ENCODE measurements at regions not wholly inside any gene's neighbourhood (a gene's known extent, or its start where the extent isn't known, plus 50 kb on each side); places are given as distances from the start of the nearest gene placed in this dataset.
"Not testable (repeated sequence)": the region's sequence is repeated elsewhere in the genome, so short reads cannot be mapped to it uniquely, and the experiment has no call there.

DNA sequence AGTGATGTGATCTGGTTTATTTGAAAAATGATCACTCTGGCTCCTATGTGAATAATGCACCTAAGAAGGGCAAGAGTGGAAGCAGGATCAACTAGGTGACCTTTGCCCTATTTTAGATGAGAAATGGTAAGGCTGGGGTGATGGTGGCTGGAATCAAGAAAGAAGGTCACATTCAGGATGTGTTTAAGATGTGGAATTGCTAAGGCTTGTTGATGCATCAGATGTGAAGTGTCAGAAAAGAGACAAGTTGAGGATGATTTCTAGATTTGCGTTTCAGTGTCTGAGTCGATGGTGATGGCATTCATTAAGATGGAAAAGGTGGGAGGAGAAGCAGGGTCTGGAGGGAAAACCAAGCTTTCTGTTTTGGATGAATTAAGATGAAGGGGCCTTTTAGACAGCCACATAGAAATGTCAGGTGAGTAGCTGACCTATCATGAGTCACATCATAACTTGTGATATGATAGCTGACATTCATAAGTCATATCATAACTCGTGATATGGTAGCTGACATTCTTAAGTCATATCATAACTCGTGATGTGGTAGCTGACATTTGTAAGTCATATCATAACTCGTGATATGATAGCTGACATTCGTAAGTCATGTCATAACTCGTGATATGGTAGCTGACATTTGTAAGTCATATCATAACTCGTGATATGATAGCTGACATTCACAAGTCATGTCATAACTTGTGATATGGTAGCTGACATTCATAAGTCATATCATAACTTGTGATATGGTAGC, 101.2 kb upstream of the SEC11C start:
- Mint-ChIP-seq H3K4me3 (no peak overlapping the region), H3K27me3 (peaks cover 4 to 9% of the 10 kb centered on the region in 2 donors), H3K27ac (no peak overlapping the region), H3K9me3 (no peaks in the 10 kb centered on the region), H3K4me1 (ENCODE audit: low read depth in 2 of 2) (peaks cover 0 to 5% of the 10 kb centered on the region in 2 donors), H3K36me3 (no peaks in the 10 kb centered on the region)
- no peak for DNase-seq (ENCODE audit: low spot score)
- no peak for ATAC-seq

GRCh38 chr18:59039040-59039320, 100.7 kb upstream of the SEC11C start:
- not testable (repeated sequence) for H3K9me3 Mint-ChIP-seq; H3K36me3 Mint-ChIP-seq; H3K27me3 Mint-ChIP-seq; H3K4me3 Mint-ChIP-seq; DNase-seq (ENCODE audit: low spot score); H3K4me1 Mint-ChIP-seq (ENCODE audit: low read depth in 2 of 2); ATAC-seq
- H3K27ac Mint-ChIP-seq: peak overlapping the region in 1 of 2 donors; percentile 6

DNA sequence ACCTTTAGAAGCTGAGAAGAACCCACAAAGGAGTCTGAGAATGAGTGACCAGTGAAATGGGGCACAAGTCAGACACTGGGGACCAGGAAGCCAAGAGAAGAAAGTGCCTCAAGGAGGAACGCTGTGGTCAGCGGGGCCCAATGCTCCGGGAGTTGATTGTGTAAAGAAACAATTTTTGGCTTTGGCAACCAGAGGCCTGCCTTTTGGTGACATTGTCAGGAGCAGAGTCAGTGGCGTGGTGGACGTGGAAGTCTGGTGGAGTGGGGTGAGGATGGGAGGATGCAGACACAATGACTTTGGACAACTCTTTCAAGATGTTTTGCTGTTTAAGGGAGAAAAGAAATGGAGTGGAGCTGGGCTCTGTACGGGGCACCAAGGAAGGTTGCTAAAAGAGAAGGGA, 100.2 kb upstream of the SEC11C start:
- ATAC-seq (no peak), DNase-seq (ENCODE audit: low spot score) (no peak)
- peak overlapping the region in 1 of 2 donors; percentile 6 for H3K27ac Mint-ChIP-seq
- H3K9me3 Mint-ChIP-seq: no peaks in the 10 kb centered on the region
- peaks cover 0 to 5% of the 10 kb centered on the region in 2 donors for H3K4me1 Mint-ChIP-seq (ENCODE audit: low read depth in 2 of 2)
- no peak overlapping the region for H3K4me3 Mint-ChIP-seq
- no peaks in the 10 kb centered on the region for H3K36me3 Mint-ChIP-seq
- H3K27me3 Mint-ChIP-seq: peaks cover 4 to 9% of the 10 kb centered on the region in 2 donors

GRCh38 chr18:59040770-59041148, 98.9 kb upstream of the SEC11C start:
- H3K36me3 Mint-ChIP-seq: no peaks in the 10 kb centered on the region
- no peak overlapping the region for H3K4me3 Mint-ChIP-seq
- H3K27ac Mint-ChIP-seq: no peak overlapping the region
- no peaks in the 10 kb centered on the region for H3K9me3 Mint-ChIP-seq
- H3K4me1 Mint-ChIP-seq (ENCODE audit: low read depth in 2 of 2): peaks cover 0 to 5% of the 10 kb centered on the region in 2 donors
- ATAC-seq: peak; percentile 27 to 50
- H3K27me3 Mint-ChIP-seq: peaks cover under 1 to 5% of the 10 kb centered on the region in 2 donors
- no peak for DNase-seq (ENCODE audit: low spot score)

DNA sequence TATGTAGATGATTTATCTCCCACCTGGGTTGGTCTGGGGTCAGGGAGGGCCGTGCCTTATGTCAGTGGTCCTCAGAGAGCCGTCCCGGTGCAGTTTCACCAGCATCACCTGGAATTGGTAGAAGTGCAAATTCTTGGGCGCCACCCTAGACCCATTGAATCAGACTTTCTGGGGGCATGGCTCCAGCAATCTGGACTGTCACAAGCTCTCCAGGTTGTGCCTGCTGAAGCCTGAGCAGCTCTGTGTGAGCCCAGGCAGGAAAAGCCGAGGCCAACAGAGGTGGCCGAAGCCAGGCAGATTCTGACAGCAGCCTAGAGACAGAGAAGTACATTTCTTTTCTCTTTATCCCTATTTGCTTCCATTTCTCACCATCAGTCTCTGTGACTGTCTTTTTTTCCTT, 98.4 kb upstream of the SEC11C start:
- ATAC-seq (peak; percentile 9 to 40), DNase-seq (ENCODE audit: low spot score) (no peak)
- Mint-ChIP-seq H3K4me3 (no peak overlapping the region), H3K9me3 (no peaks in the 10 kb centered on the region), H3K27me3 (peaks cover 0 to 5% of the 10 kb centered on the region in 2 donors), H3K36me3 (no peaks in the 10 kb centered on the region), H3K27ac (no peak overlapping the region), H3K4me1 (ENCODE audit: low read depth in 2 of 2) (peaks cover 0 to 5% of the 10 kb centered on the region in 2 donors)

- Mint-ChIP-seq H3K9me3 (no peaks in the 10 kb centered on the region), H3K36me3 (no peaks in the 10 kb centered on the region), H3K27me3 (peaks cover 3 to 7% of the 10 kb centered on the region in 2 donors), H3K4me1 (ENCODE audit: low read depth in 2 of 2) (peaks cover 0 to 5% of the 10 kb centered on the region in 2 donors), H3K4me3 (no peak overlapping the region), H3K27ac (no peak overlapping the region)
- DNase-seq (ENCODE audit: low spot score) (no peak), ATAC-seq (no peak)
Observed at GRCh38 chr18:59041819-59042815, 97.6 kb upstream of the SEC11C start.

GRCh38 chr18:59044855-59045254, 94.8 kb upstream of the SEC11C start:
- peaks cover 9 to 11% of the 10 kb centered on the region in 2 donors for H3K27me3 Mint-ChIP-seq
- no peak for DNase-seq (ENCODE audit: low spot score)
- no peak overlapping the region for H3K4me3 Mint-ChIP-seq
- ATAC-seq: no peak
- no peaks in the 10 kb centered on the region for H3K4me1 Mint-ChIP-seq (ENCODE audit: low read depth in 2 of 2)
- H3K9me3 Mint-ChIP-seq: no peaks in the 10 kb centered on the region
- H3K36me3 Mint-ChIP-seq: no peaks in the 10 kb centered on the region
- no peak overlapping the region for H3K27ac Mint-ChIP-seq

- Mint-ChIP-seq H3K36me3 (no peaks in the 10 kb centered on the region), H3K27me3 (peaks cover 9 to 16% of the 10 kb centered on the region in 2 donors), H3K4me1 (ENCODE audit: low read depth in 2 of 2) (no peaks in the 10 kb centered on the region), H3K4me3 (no peak overlapping the region), H3K27ac (no peak overlapping the region), H3K9me3 (no peaks in the 10 kb centered on the region)
- DNase-seq (ENCODE audit: low spot score) (no peak), ATAC-seq (no peak)
Observed at GRCh38 chr18:59047321-59048047, 92.2 kb upstream of the SEC11C start.

GRCh38 chr18:59048048-59048363, 91.7 kb upstream of the SEC11C start:
- DNase-seq (ENCODE audit: low spot score) (no peak), ATAC-seq (no peak)
- H3K27me3 Mint-ChIP-seq: peaks cover 9 to 16% of the 10 kb centered on the region in 2 donors
- no peak overlapping the region for H3K27ac Mint-ChIP-seq
- no peaks in the 10 kb centered on the region for H3K36me3 Mint-ChIP-seq
- no peak overlapping the region for H3K4me3 Mint-ChIP-seq
- H3K9me3 Mint-ChIP-seq: no peaks in the 10 kb centered on the region
- no peaks in the 10 kb centered on the region for H3K4me1 Mint-ChIP-seq (ENCODE audit: low read depth in 2 of 2)

GRCh38 chr18:59048378-59048777, 91.3 kb upstream of the SEC11C start:
- H3K4me3 Mint-ChIP-seq: no peak overlapping the region
- no peak for ATAC-seq
- no peaks in the 10 kb centered on the region for H3K4me1 Mint-ChIP-seq (ENCODE audit: low read depth in 2 of 2)
- peaks cover 9 to 16% of the 10 kb centered on the region in 2 donors for H3K27me3 Mint-ChIP-seq
- DNase-seq (ENCODE audit: low spot score): no peak
- H3K36me3 Mint-ChIP-seq: no peaks in the 10 kb centered on the region
- H3K27ac Mint-ChIP-seq: no peak overlapping the region
- no peaks in the 10 kb centered on the region for H3K9me3 Mint-ChIP-seq

DNA sequence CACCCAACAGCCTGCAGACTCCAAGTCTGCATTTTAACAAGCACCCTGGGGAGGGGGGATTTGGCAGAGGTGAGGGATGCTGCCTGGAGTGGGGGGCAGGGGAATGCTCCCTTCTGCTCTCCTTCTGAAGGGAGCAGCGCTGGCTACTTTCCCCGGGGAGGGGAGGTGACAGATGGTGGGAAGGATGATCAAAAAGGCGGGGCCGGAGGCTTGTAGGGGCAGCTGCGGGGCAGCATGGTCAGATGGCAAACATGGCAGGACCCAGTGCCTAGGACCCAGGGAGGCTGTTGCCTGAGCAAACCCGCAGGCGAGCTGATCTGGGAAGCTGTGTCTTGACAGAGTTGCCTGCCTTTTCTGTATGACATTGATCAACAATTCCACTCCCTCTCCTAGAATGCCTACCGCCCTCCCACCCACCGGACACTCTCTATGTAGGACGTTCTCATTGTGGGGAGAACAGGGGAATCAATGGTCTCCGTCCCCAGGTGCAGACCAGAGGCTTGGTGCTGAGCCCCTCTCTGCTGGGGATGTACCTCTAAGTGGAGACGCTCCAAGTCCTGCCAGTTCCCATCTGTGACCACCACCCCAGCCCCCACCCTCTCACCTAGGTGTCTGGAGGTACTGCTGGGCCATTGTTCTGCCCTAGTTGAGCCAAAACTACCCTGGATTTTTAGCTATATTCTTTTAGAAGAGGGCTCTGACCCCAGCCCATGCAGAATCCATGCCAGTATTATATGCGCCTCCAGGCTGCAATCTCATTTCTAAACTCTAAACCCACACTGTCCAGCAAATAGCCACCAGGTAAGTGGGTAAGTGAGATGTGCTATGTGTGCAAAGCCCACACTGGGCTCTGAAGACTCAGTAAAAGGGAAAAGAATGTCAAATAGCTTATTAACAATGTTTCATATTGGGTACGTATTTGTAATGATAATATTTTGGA, 89.7 kb upstream of the SEC11C start:
- Mint-ChIP-seq H3K27me3 (peaks cover 9 to 16% of the 10 kb centered on the region in 2 donors), H3K4me3 (no peak overlapping the region), H3K9me3 (no peaks in the 10 kb centered on the region), H3K4me1 (ENCODE audit: low read depth in 2 of 2) (no peaks in the 10 kb centered on the region), H3K27ac (no peak overlapping the region), H3K36me3 (no peaks in the 10 kb centered on the region)
- peak in 1 of 2 donors; percentile 37 for ATAC-seq
- DNase-seq (ENCODE audit: low spot score): no peak

GRCh38 chr18:59050661-59051057, 89.0 kb upstream of the SEC11C start:
- Mint-ChIP-seq H3K36me3 (no peaks in the 10 kb centered on the region), H3K9me3 (no peaks in the 10 kb centered on the region), H3K4me1 (ENCODE audit: low read depth in 2 of 2) (no peaks in the 10 kb centered on the region), H3K27ac (no peak overlapping the region), H3K27me3 (peaks cover 9 to 14% of the 10 kb centered on the region in 2 donors), H3K4me3 (no peak overlapping the region)
- DNase-seq (ENCODE audit: low spot score) (no peak), ATAC-seq (no peak)

All from natural killer cell treated with Interleukin-12 subunit alpha and Interleukin-12 subunit beta and Interleukin-15 and Interleukin-18, amount 100 ng/mL, for 72 hours (primary cell).